Stimulated activated CD8-positive, alpha-beta memory T cell treated with anti-CD3 and anti-CD28 coated beads, Interleukin-4, amount 100 ng/mL, for 24 hours (primary cell): ENCODE measurements at regions not wholly inside any gene's neighbourhood (a gene's known extent, or its start where the extent isn't known, plus 50 kb on each side); places are given as distances from the start of the nearest gene placed in this dataset.

Experiments used
- DNase-seq: peaks from one replicate; pipeline ENCODE4 v3.0.0-alpha.2; 2020; ENCODE audit warnings: low read depth

- no peak for DNase-seq
Observed at GRCh38 chr7:13036256-13036780, 348.9 kb downstream of the ARL4A start.

GRCh38 chr7:13037216-13037615 lies 349.8 kb downstream of the ARL4A start:
- DNase-seq, result no peak

GRCh38 chr7:13041368-13041988 lies 354.0 kb downstream of the ARL4A start:
- DNase-seq, result no peak

GRCh38 chr7:13042605-13043236 lies 355.3 kb downstream of the ARL4A start:
- no peak for DNase-seq

GRCh38 chr7:13044309-13044708 lies 356.9 kb downstream of the ARL4A start:
- no peak for DNase-seq

- no peak for DNase-seq
Observed at GRCh38 chr7:13047061-13047460, 359.6 kb downstream of the ARL4A start.

GRCh38 chr7:13049946-13050345 lies 362.5 kb downstream of the ARL4A start:
- DNase-seq, result no peak

- no peak for DNase-seq
Observed at GRCh38 chr7:13050703-13051102, 363.3 kb downstream of the ARL4A start.

GRCh38 chr7:13055732-13056368 lies 368.4 kb downstream of the ARL4A start:
- DNase-seq, result no peak

GRCh38 chr7:13057462-13058200 lies 370.2 kb downstream of the ARL4A start:
- no peak for DNase-seq

GRCh38 chr7:13060173-13060572 lies 372.7 kb downstream of the ARL4A start:
- DNase-seq, result no peak

- no peak for DNase-seq
Observed at GRCh38 chr7:13061115-13061514, 373.7 kb downstream of the ARL4A start.

GRCh38 chr7:13062631-13063030 lies 375.2 kb downstream of the ARL4A start:
- DNase-seq, result no peak

- DNase-seq, result no peak
Observed at GRCh38 chr7:13067036-13067435, 379.6 kb downstream of the ARL4A start.

GRCh38 chr7:13068032-13068431 lies 380.6 kb downstream of the ARL4A start:
- DNase-seq, result no peak

GRCh38 chr7:13069841-13070240 lies 382.4 kb downstream of the ARL4A start:
- no peak for DNase-seq

GRCh38 chr7:13072014-13072413 lies 384.6 kb downstream of the ARL4A start:
- DNase-seq, result no peak

- no peak for DNase-seq
Observed at GRCh38 chr7:13077466-13077865, 390.0 kb downstream of the ARL4A start.

GRCh38 chr7:13078105-13078504 lies 390.7 kb downstream of the ARL4A start:
- DNase-seq, result no peak

- DNase-seq, result no peak
Observed at GRCh38 chr7:13090959-13091358, 403.5 kb downstream of the ARL4A start.

- no peak for DNase-seq
Observed at GRCh38 chr7:13091974-13092707, 404.7 kb downstream of the ARL4A start.

GRCh38 chr7:13092708-13093005 lies 405.2 kb downstream of the ARL4A start:
- DNase-seq, result no peak
